IMR-90 (cell line): ENCODE measurements at regions not wholly inside any gene's neighbourhood (a gene's known extent, or its start where the extent isn't known, plus 50 kb on each side); places are given as distances from the start of the nearest gene placed in this dataset.

ENCODE experiments used
- ATAC-seq: fragments of 200-7000 bp; cut with Tn5 transposase; 2 replicates; pipeline ENCODE4 v1.9.1; 2020; ENCODE audit warnings: low read depth, mild to moderate bottlenecking, moderate library complexity
- BruUV-seq: library from RNA; stranded (reverse); fragments of 400-500 nt; replicated peaks from 2 replicates; lab custom pipeline; 2021; lab: Mats Ljungman, UMichigan
- CTCF ChIA-PET: fragments of 300-600 bp; formaldehyde crosslinking; extraction: SDS; loops from one replicate; lab custom pipeline; 2021; ENCODE audit warnings: antibody characterized with exemption; lab: Yijun Ruan, JAX
- POLR2A ChIA-PET: fragments of 300-600 bp; sonication (Branson Sonifier 250); formaldehyde crosslinking; loops from one replicate; lab custom pipeline; 2022; ENCODE audit warnings: antibody characterized with exemption; ENCODE audit not compliant: unreplicated experiment; lab: Charles Lee
- DNase-seq: peaks from one replicate; pipeline ENCODE4 v3.0.0; 2013
- H2AFZ ChIP-seq: replicated peaks from 2 replicates; pipeline ENCODE3; 2013; ENCODE audit warnings: low read length, mild to moderate bottlenecking; ENCODE audit not compliant: poor library complexity
- H2AK5ac ChIP-seq: 2 replicates; pipeline ENCODE4 v1.6.1; 2013; ENCODE audit warnings: low read depth, low read length, inconsistent platforms
- H2AK9ac ChIP-seq: replicated peaks from 2 replicates; pipeline ENCODE3; 2013; ENCODE audit warnings: mild to moderate bottlenecking, low read depth, low read length, moderate library complexity; ENCODE audit not compliant: poor library complexity
- H2BK120ac ChIP-seq: 2 replicates; pipeline ENCODE4 v1.6.1; 2013; ENCODE audit warnings: low read depth, low read length, inconsistent platforms
- H2BK15ac ChIP-seq: 3 replicates; pipeline ENCODE4 v1.6.1; 2013; ENCODE audit warnings: low read depth, low read length, inconsistent platforms
- H2BK20ac ChIP-seq: 2 replicates; pipeline ENCODE4 v1.6.1; 2013; ENCODE audit warnings: low read depth, mild to moderate bottlenecking, inconsistent platforms, low read length, moderate library complexity
- H2BK5ac ChIP-seq: 2 replicates; pipeline ENCODE4 v1.6.1; 2013; ENCODE audit warnings: mild to moderate bottlenecking, low read depth, low read length, inconsistent platforms; ENCODE audit not compliant: poor library complexity, severe bottlenecking
- H3K14ac ChIP-seq: replicated peaks from 2 replicates; pipeline ENCODE4 v1.6.1; 2013; ENCODE audit warnings: low read depth, low read length, inconsistent platforms
- H3K18ac ChIP-seq: 2 replicates; pipeline ENCODE4 v1.6.1; 2013; ENCODE audit warnings: low read depth, low read length, control low read depth
- H3K23ac ChIP-seq: 2 replicates; pipeline ENCODE4 v1.6.1; 2013; ENCODE audit warnings: low read depth, low read length, inconsistent platforms
- H3K27ac ChIP-seq: 2 replicates; pipeline ENCODE4 v1.5.1; 2013; ENCODE audit warnings: mild to moderate bottlenecking, control low read depth, low read length; ENCODE audit not compliant: insufficient read depth
- H3K27me3 ChIP-seq: 2 replicates; pipeline ENCODE4 v1.6.1; 2013; ENCODE audit warnings: low read length; ENCODE audit not compliant: control insufficient read depth, insufficient read depth
- H3K36me3 ChIP-seq: 2 replicates; pipeline ENCODE4 v1.6.1; 2013; ENCODE audit warnings: low read length, mixed read lengths; ENCODE audit not compliant: control insufficient read depth, insufficient read depth
- H3K4ac ChIP-seq: 2 replicates; pipeline ENCODE4 v1.6.1; 2013; ENCODE audit warnings: low read depth, low read length, inconsistent platforms
- H3K4me1 ChIP-seq: 2 replicates; pipeline ENCODE4 v1.6.1; 2013; ENCODE audit warnings: low read length, mixed read lengths; ENCODE audit not compliant: control insufficient read depth, insufficient read depth
- H3K4me2 ChIP-seq: 2 replicates; pipeline ENCODE4 v1.6.1; 2013; ENCODE audit warnings: low read depth, mild to moderate bottlenecking, control low read depth, low read length, moderate library complexity
- H3K4me3 ChIP-seq: 2 replicates; pipeline ENCODE4 v1.5.1; 2013; ENCODE audit warnings: low read depth, mild to moderate bottlenecking, control low read depth, low read length, moderate library complexity; ENCODE audit not compliant: insufficient read depth
- H3K56ac ChIP-seq: 2 replicates; pipeline ENCODE4 v1.6.1; 2013; ENCODE audit warnings: low read length, inconsistent platforms; ENCODE audit not compliant: insufficient read depth; ENCODE audit errors: extremely low read depth
- H3K79me1 ChIP-seq, 2 experiments: 2 replicates each; pipeline ENCODE4 v1.6.1; 2013; ENCODE audit warnings: low read length in 2 of 2, inconsistent platforms in 1 of 2, low read depth in 1 of 2
- H3K9ac ChIP-seq: 2 replicates; pipeline ENCODE4 v1.6.1; 2013; ENCODE audit warnings: low read depth, low read length, control low read depth
- H3K9me1 ChIP-seq: 2 replicates; pipeline ENCODE4 v1.6.1; 2013; ENCODE audit warnings: low read length, inconsistent platforms; ENCODE audit not compliant: insufficient read depth
- H3K9me3 ChIP-seq: 2 replicates; pipeline ENCODE4 v1.6.1; 2013; ENCODE audit warnings: low read length; ENCODE audit not compliant: control insufficient read depth, insufficient read depth
- H4K20me1 ChIP-seq: 2 replicates; pipeline ENCODE4 v1.6.1; 2013; ENCODE audit warnings: low read length, inconsistent platforms; ENCODE audit not compliant: insufficient read depth
- H4K5ac ChIP-seq: 2 replicates; pipeline ENCODE4 v1.6.1; 2013; ENCODE audit warnings: mild to moderate bottlenecking, low read depth, low read length, control low read depth
- H4K8ac ChIP-seq, 2 experiments: 2 replicates each; pipeline ENCODE4 v1.6.1; 2013; ENCODE audit warnings: low read depth in 2 of 2, low read length in 2 of 2, control low read depth in 1 of 2, inconsistent platforms in 1 of 2
- H4K91ac ChIP-seq: 2 replicates; pipeline ENCODE4 v1.6.1; 2013; ENCODE audit warnings: low read depth, low read length, inconsistent platforms; ENCODE audit not compliant: insufficient read depth
- BHLHE40 ChIP-seq: fragments of 150-350 bp; IDR thresholded peaks from 2 replicates; pipeline ENCODE4 v1.6.1; 2016; ENCODE audit warnings: mild to moderate bottlenecking, low read depth, low read length
- CEBPB ChIP-seq: IDR thresholded peaks from 2 replicates; pipeline ENCODE4 v1.6.1; 2012; ENCODE audit warnings: low read depth, low read length, improper control_type of control experiment
- CHD1 ChIP-seq: IDR thresholded peaks from 2 replicates; pipeline ENCODE4 v1.6.1; 2012; ENCODE audit warnings: low read depth, low read length, improper control_type of control experiment
- MAFK ChIP-seq: IDR thresholded peaks from 2 replicates; pipeline ENCODE4 v1.6.1; 2012; ENCODE audit warnings: low read depth, low read length, improper control_type of control experiment
- MAZ ChIP-seq: IDR thresholded peaks from 2 replicates; pipeline ENCODE4 v1.6.1; 2012; ENCODE audit warnings: low read depth, mild to moderate bottlenecking, low read length, improper control_type of control experiment, moderate library complexity, borderline replicate concordance
- MXI1 ChIP-seq: IDR thresholded peaks from 2 replicates; pipeline ENCODE4 v1.6.1; 2012; ENCODE audit warnings: low read depth, mild to moderate bottlenecking, low read length, moderate library complexity, borderline replicate concordance
- NFE2L2 ChIP-seq: fragments of 150-350 bp; IDR thresholded peaks from 2 replicates; pipeline ENCODE4 v1.6.1; 2016; ENCODE audit warnings: low read depth, mild to moderate bottlenecking, low read length
- RAD21 ChIP-seq: IDR thresholded peaks from 2 replicates; pipeline ENCODE4 v1.6.1; 2012; ENCODE audit warnings: low read length, improper control_type of control experiment
- RCOR1 ChIP-seq: IDR thresholded peaks from 2 replicates; pipeline ENCODE4 v1.6.1; 2012; ENCODE audit warnings: mild to moderate bottlenecking, low read length, improper control_type of control experiment; ENCODE audit not compliant: insufficient replicate concordance
- RFX5 ChIP-seq: IDR thresholded peaks from 2 replicates; pipeline ENCODE4 v1.8.0; 2012; ENCODE audit warnings: low read depth, mild to moderate bottlenecking, low read length, moderate library complexity
- SMC3 ChIP-seq: fragments of 150-350 bp; IDR thresholded peaks from 2 replicates; pipeline ENCODE4 v1.6.1; 2016; ENCODE audit warnings: low read depth, mild to moderate bottlenecking, antibody characterized with exemption, low read length, moderate library complexity
- WGBS, 2 experiments: methylation state at CpG; one replicate each; pipeline versions ENCODE4 v1.1.5 to v1.1.7; 2013; ENCODE audit warnings: missing lambda C conversion rate in 2 of 2; ENCODE audit not compliant: insufficient read length in 1 of 2; ENCODE audit errors: extremely low coverage in 2 of 2; 5-methylcytosine and 5-hydroxymethylcytosine counted together
- dilution Hi-C: fragments of 300-500 bp; cut with HindIII; formaldehyde crosslinking; loops from one replicate; pipeline ENCODE4 v1.14.3; 2018; ENCODE audit warnings: low sequenced_read_pairs; ENCODE audit not compliant: unreplicated experiment
- in situ Hi-C: fragments of 300-500 bp; cut with MboI; formaldehyde crosslinking; loops from 3 replicates; pipeline ENCODE4 v1.14.3; 2019; ENCODE audit warnings: low sequenced_read_pairs, inconsistent platforms, mixed read lengths
- intact Hi-C: fragments of 100-400 bp; cut with micrococcal nuclease; formaldehyde crosslinking; loops from 2 replicates; pipeline ENCODE4 v1.10.0; 2022
- TF ChIP-seq, protein P1 (sequence below): fragments of 150-350 bp; IDR thresholded peaks from 2 replicates; pipeline ENCODE4 v1.6.1; 2017; ENCODE audit warnings: mild to moderate bottlenecking, antibody characterized with exemption, low read length, low read depth
- TF ChIP-seq, protein P2 (sequence below): fragments of 150-350 bp; IDR thresholded peaks from 2 replicates; pipeline ENCODE4 v1.6.1; 2016; ENCODE audit warnings: low read depth, mild to moderate bottlenecking, low read length, moderate library complexity, borderline replicate concordance
- TF ChIP-seq, protein P3 (sequence below): conservative IDR thresholded peaks from 2 replicates; pipeline ENCODE4 v1.5.1; 2012; ENCODE audit warnings: mild to moderate bottlenecking, low read depth, low read length, improper control_type of control experiment

DNA sequence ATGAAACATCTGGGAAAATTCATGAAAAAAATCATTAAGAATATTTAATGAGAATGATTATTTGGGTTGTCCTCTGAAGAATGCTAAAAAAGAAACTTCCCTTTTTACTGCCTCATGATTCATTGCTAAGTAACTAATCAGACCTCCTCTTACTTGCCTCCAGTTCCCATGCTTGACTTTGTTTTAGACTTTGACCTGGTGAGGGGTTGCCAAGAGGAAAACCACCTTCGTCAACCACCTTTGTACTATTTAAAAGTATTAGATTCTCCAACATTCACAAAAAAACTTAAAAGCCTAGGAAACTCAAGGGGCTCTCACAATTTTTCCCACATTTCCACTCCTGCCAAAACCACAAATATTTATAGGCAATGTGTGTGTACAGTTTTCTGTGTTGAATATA lies 115.2 kb upstream of the ST8SIA4 start:
- DNase-seq (no peak), ATAC-seq (no peak)

More for the DNA sequence above, 115.2 kb upstream of the ST8SIA4 start:
- Histone ChIP-seq H3K56ac (no peak overlapping the region), H3K27me3 (no peaks in the 10 kb centered on the region), H3K9ac (no peak overlapping the region), H3K9me1 (no peaks in the 10 kb centered on the region), H2BK15ac (no peak overlapping the region), H3K18ac (no peak overlapping the region), H3K23ac (no peak overlapping the region), H4K5ac (no peak overlapping the region), H3K36me3 (no peaks in the 10 kb centered on the region), H4K91ac (no peak overlapping the region), H2AK9ac (no peak overlapping the region), H3K4me3 (no peak overlapping the region), H2BK20ac (no peak overlapping the region), H3K79me1 (no peaks in the 10 kb centered on the region), H4K20me1 (no peaks in the 10 kb centered on the region), H2BK5ac (no peak overlapping the region), H4K8ac (no peak overlapping the region), H3K14ac (no peak overlapping the region), H3K4me1 (no peaks in the 10 kb centered on the region), H2BK120ac (no peak overlapping the region), H3K9me3 (no peaks in the 10 kb centered on the region), H3K4ac (no peak overlapping the region), H2AFZ (no peak overlapping the region), H3K27ac (no peak overlapping the region), H3K4me2 (no peak overlapping the region), H2AK5ac (no peak overlapping the region)
- TF ChIP-seq RFX5, result no peak
- no peak for TF ChIP-seq MAZ
- TF ChIP-seq, protein P1, sequence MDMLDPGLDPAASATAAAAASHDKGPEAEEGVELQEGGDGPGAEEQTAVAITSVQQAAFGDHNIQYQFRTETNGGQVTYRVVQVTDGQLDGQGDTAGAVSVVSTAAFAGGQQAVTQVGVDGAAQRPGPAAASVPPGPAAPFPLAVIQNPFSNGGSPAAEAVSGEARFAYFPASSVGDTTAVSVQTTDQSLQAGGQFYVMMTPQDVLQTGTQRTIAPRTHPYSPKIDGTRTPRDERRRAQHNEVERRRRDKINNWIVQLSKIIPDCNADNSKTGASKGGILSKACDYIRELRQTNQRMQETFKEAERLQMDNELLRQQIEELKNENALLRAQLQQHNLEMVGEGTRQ, result no peak
- TF ChIP-seq RAD21, result no peak
- no peak for TF ChIP-seq NFE2L2
- no peak for TF ChIP-seq MAFK
- no peak for TF ChIP-seq MXI1
- no peak for TF ChIP-seq CEBPB
- TF ChIP-seq, protein P2, sequence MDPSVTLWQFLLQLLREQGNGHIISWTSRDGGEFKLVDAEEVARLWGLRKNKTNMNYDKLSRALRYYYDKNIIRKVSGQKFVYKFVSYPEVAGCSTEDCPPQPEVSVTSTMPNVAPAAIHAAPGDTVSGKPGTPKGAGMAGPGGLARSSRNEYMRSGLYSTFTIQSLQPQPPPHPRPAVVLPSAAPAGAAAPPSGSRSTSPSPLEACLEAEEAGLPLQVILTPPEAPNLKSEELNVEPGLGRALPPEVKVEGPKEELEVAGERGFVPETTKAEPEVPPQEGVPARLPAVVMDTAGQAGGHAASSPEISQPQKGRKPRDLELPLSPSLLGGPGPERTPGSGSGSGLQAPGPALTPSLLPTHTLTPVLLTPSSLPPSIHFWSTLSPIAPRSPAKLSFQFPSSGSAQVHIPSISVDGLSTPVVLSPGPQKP, result no peak
- TF ChIP-seq, protein P3, sequence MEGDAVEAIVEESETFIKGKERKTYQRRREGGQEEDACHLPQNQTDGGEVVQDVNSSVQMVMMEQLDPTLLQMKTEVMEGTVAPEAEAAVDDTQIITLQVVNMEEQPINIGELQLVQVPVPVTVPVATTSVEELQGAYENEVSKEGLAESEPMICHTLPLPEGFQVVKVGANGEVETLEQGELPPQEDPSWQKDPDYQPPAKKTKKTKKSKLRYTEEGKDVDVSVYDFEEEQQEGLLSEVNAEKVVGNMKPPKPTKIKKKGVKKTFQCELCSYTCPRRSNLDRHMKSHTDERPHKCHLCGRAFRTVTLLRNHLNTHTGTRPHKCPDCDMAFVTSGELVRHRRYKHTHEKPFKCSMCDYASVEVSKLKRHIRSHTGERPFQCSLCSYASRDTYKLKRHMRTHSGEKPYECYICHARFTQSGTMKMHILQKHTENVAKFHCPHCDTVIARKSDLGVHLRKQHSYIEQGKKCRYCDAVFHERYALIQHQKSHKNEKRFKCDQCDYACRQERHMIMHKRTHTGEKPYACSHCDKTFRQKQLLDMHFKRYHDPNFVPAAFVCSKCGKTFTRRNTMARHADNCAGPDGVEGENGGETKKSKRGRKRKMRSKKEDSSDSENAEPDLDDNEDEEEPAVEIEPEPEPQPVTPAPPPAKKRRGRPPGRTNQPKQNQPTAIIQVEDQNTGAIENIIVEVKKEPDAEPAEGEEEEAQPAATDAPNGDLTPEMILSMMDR, result no peak
- no peak for TF ChIP-seq CHD1
- no peak for TF ChIP-seq SMC3
- no peak for TF ChIP-seq BHLHE40
- no peak for TF ChIP-seq RCOR1
- in situ Hi-C loops, result no loop called here
- no TSS peak for BruUV-seq
- CTCF ChIA-PET, result no interaction called here
- dilution Hi-C loops, result no loop called here
- POLR2A ChIA-PET, result no interaction called here
- WGBS, 2 experiments, result no CpG with 5 or more reads among the region's 1 CpG
- intact Hi-C loops, result no loop called here
